ENCODE measurements at regions not wholly inside any gene's neighbourhood (a gene's known extent, or its start where the extent isn't known, plus 50 kb on each side); places are given as distances from the start of the nearest gene placed in this dataset.

DNA sequence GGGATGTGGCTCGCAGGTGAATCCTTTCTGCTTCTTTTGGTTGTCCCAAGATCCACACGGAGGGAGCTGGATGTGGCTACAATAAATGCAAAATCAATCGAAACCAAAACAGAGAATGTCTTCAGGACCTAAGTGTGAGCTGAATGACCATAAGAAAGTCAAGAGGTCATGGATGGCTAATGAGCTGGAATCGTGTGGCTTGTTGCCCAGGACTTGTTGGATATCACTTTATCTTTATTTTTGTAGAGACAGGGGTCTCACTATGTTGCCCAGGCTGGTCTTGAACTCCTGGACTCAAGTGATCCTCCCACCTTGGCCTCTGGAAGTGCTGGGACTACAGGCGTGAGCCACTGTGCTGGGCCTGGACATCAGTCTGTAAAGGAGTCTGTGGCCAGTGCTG, 326.8 kb upstream of the N4BP1 start:
- DNase-seq (ENCODE audit: low spot score): no peak

DNA sequence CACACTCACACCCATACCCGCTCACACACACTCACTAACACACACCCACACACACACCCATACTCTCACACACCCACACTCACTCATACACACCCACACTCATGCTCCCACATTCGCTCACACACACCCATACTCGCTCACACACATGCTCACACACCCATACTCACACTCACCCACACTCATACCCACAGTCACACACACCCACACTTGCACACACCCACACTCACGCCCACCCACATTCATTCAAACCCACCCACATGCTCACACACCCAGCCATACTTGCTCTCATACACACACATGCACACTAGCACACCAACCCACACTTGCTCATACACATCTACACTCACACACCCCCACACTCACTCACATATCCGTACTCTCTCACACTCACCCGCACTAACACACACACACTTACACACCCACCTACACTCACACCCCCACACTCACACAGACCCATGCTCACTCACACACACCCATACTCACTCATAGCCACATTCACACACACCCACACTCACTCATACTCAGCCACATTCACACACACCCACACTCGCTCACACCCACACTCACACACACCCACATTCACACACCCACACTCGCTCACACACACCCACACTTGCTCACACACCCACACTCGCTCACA, 322.4 kb upstream of the N4BP1 start:
- DNase-seq (ENCODE audit: low spot score): no peak

DNA sequence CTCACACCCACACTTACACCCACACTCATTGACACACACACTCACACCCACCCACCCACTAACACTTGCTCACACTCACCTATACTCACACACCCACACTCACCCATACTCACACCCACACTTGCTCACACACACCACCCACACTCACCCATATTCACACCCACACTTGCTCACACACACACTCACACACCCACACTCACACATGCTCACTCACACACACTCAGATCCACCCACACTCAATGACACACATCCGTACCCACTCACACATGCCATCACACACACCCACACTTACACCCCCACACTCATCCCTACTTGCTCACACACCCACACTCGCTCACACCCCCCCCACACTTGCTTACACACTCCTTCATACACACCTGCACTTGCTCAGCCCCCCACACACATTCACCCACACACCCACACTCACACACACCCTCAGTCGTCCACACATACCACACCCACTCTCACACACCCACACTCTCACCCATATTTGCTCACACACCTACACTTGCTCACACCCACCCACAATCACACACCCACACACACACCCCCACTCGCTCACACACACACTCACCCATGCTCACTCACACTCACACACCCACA, 321.1 kb upstream of the N4BP1 start:
- no peak for DNase-seq (ENCODE audit: low spot score)

DNA sequence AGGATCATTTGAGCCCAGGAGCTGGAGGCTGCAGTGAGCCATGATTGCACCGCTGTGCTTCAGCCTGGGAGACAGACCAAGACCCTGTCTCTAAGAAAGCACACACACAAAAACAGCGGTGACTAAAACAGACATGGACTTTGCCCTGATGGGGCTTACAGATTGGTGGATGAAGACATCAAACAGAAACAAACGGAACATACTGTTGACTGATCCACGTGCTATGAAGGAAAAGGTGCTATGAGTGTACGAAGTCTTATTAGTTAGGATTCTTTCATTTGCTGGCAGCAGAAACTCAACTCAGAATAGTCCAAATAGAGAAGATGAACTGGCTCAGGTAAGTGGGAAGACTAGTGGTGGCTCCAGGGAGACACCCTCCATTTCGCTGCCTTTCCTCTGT, 309.8 kb upstream of the N4BP1 start:
- no peak for DNase-seq (ENCODE audit: low spot score)

DNA sequence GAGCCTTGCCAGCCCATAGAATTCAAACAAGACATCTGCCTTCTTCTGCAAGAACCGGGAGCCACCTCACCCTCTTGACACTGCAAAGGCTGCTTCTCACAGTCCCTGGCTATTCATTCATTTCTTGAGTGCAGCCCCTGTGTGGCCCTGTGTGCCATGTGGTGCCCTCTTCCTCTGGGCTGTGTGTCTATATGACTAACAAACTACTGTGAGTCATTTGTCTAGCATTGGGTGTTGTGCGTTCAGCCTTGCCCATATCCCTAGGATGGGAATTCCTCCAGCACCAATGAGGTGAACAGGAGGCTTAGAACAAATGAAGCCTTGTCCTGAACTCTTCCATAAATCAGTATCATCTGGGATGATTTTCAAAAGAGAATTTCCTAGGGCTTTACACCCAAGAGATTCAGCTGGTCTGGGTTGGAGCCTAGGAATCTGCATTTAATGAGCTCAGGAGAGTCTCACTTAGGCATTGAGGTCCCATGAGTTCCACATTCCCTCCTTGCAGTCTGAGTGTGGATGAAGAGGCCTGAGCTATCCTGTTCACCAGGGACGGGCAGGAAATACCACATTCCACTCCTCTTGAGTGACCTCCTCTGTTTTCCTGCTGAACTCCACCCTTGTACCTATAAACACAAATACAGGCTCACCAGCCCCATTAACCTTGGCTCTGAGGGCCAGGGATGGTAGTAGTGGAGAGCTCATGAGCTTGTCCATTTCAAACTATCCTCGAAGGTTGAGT, 308.7 kb upstream of the N4BP1 start:
- peak; percentile 16 for DNase-seq (ENCODE audit: low spot score)

DNA sequence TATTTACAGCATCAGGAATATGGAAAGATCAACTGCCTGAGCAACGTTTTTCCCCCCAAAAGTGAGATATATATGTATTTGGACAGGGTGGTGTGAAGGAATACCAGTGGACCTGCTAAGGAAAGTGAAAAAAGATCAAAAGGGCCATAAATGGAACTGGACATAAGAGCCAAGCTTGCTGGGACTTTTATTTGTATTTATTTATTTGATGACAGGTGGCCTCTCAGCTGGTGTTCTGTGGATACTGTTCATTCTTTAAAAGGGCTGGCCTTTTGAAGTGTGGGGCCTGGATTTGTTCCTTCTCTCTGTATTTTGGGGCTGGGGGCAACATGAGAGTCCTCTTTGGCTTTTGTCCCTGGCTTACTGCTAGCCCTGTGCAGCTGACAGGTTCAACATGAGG, 306.6 kb upstream of the N4BP1 start:
- no peak for DNase-seq (ENCODE audit: low spot score)

DNA sequence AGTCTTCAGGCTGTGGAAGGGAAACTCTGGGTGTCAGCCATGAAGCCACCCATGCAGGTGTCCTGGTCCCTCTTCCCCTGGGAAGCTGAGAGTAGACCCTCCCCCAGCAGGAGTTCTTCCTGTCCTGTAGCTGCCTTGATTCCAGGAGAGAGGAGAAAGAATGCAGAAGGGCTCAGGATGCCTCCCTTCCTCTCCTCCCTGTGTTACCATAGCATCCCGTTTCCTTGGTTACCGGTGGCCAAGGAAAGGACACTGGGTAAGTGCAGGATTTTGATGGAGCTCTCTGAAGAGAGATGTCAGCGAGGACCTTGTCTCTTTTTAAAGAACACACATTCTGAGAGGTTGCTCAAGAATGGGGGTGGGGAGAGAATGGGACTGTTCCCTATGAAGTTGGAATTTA, 304.1 kb upstream of the N4BP1 start:
- DNase-seq (ENCODE audit: low spot score): no peak

DNA sequence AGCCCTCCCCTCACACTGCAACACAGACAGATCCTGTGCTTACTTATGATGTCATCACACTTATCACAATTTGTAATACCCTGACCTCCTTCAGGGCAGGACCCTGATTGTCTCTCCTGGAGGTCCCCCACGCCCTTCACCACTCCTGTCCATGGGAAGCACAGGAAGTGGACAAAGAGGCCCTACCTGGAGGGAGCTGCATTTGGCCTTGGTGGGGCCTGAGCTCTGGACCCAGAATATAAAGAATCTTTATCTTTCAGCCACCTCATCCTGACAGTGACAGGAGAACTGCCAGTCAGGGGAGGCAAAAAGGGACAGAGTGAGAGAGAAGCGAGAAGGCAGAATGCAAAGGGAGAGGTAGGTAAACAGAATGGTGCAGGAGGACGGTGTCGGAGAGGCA, 303.4 kb upstream of the N4BP1 start:
- no peak for DNase-seq (ENCODE audit: low spot score)

DNA sequence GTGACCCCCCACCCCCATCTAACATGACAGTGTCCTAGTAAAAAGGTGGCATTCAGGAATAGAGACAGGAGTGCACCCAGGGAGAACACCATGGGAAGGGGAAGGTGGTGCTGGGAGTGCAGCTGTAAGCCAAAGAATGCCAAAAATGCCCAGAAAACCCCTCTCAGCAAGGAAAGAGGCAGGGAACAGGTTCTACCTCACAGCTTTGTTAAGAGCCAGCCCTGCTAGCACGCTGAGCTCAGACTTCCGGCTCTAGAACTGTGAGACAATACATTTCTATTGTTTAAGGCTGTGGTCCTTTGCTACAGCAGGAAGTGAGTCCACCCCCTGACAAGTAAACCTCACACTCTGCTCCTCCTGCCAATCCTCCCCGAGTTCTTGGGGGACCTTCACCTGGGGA, 302.4 kb upstream of the N4BP1 start:
- DNase-seq (ENCODE audit: low spot score): no peak

DNA sequence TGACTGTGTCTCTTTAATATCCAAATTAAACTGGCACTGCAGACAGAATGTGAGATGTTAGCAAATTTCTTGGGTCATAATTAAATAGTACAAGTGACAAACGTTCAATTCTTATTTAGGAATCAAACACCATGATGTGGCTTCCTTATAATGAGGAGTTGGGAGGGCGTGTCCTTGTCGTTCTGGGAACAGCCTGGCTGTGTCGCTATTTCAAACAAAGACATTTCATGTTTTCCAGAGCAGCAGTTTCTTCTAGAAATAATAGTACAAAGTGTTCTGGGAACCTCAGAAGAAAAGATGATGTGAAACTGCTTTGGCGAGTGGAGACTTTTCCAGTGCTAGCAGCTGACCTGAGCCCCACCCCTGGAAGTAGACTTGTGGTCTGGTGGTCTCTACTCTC, 301.7 kb upstream of the N4BP1 start:
- no peak for DNase-seq (ENCODE audit: low spot score)

DNA sequence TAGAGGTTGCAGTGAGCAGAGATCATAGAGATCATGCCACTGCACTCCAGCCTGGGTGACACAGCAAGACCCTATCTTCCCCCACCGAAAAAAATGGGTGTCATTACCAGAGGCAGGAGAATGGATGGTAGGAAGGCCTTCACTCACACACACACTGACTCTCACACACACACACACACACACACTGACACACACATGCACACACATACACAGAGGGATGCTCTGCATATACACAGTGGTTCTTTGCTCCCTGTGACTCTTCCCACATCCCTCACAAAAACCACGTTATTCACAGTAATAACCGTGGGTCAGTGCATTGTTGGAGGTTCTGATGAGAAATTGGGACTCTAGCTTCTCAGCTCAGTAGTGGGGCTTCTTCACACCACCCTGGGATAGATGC, 300.2 kb upstream of the N4BP1 start:
- no peak for DNase-seq (ENCODE audit: low spot score)

DNA sequence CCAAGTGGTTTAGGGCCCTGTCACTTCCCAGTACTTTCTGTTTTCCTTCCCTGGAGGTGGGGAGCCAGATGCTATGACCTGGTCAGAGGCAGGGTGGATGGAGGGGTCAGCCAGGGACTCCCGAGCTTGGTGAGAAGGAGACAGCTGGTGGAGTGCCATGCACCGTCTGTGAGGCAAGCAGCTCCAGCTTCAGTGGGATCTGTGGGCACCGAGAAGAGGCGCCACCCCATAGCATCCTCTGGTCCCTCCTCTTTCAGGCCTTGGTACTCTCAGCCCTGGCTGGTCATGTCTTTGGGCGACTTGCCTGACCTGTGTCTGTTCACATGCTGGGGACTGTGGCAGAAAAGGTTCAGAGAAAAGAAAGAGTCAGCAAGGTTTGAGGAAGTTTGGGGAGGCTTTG, 299.3 kb upstream of the N4BP1 start:
- no peak for DNase-seq (ENCODE audit: low spot score)

DNA sequence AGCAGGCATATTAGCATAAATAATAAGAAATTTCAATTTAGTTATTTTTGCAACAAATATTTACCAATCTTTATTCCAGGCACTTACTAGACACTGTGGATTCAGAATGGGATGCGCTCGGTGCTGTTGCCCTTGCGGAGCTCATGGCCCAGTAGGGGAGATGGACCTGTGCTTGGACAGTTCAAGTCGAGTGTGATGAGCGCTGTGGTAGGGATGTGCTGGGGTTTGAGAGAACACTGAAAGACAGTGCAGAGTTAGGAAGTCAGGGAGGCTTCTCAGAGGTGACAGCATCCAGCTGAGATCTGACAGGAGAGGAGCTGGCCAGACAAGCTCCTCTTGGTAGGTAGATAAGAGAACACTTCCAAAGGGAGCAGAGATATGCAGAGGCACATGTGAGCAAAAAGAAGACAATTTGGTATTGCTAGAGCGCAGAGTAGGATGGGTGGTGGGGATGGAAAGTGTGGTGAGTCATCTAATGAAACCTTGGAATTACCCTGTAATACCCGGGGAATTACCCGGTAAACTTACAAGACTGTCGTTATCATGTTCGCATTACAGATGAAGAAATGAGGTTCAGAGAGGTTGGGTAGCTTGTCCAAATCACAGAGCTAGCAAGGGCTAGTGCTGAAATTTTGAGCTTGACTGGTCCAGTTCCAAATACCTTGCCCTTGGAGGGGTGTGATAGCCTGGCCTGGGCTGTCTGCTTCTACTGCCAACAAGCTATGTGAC, 298.1 kb upstream of the N4BP1 start:
- DNase-seq (ENCODE audit: low spot score): no peak

DNA sequence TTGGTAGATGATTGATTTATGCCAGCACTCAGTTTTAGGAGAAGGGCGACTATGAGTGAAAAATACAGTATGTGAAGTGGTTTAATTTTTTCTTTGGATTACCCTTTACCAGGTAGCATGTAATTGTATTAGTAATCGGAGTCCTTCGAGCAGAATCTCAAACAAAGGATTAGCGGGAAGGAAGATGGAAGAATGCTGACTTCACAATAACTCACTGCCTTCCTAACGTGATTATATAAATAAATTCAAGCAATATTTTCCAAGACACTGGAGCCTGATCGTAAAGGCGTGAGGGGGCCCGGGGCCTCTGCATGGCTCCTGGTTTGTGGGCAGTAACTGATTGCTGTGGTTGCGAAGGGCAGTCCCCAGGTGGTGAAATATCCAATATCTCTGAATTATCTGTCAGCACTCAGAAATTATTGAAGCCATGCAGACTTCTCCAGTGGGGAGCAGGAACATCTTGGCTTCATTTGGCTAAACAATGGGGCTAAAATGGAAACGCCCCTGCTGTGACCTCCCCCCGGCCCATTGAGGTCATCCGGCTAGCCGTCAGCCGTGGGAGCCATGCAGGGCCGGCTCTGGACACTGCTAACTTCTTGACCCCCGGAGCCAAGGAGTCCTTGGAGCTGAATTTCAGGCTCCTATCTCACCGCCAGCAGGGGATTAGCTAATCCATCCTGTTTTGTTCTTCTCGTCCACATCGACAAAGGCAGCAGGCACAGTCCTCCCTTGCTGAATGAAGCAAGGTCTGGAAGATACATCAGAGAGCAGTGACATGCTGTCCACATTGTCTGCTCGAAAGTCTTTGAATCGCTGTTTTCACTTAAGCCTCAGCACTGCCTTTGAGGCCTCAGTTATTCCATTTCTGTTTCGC, 295.9 kb upstream of the N4BP1 start:
- DNase-seq (ENCODE audit: low spot score): no peak

DNA sequence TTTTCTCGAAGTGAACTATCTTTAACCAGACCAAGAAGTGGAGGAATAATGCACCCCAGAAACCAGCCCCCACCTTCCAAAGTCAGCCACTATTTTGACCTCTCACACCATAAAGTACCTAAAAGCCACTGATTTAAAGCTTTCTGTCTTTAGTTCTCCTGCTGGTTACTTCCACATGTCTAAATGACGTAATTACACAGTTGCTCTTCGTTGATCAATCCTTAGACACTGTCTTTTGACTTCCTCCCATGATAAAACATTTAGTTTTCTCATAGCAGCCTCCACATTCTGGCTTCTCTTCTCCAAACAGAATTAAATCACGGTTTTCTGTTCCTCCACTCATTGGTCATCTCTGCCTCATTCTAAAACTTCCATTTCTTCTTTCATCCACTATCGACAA, 294.4 kb upstream of the N4BP1 start:
- no peak for DNase-seq (ENCODE audit: low spot score)

DNA sequence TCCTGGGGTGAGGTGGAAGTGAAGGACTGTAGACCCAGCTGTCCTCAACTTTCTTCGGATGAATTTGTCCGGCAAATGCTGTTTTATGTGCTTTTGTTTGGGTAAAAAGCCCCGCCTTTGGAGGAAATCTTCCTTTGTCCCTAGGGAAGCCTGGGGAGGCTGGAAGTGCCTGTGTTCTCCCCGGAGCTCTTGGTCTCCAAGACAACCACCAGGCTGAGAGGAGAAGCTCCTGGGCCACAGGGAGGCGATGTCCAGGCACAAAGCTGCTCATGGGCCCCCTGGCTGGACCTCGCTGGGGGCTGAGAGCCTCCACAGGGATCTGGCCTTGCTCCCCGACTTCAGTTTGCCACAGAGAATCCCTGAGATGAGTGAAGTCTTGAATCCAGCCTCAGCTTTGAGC, 293.1 kb upstream of the N4BP1 start:
- DNase-seq (ENCODE audit: low spot score): no peak

DNA sequence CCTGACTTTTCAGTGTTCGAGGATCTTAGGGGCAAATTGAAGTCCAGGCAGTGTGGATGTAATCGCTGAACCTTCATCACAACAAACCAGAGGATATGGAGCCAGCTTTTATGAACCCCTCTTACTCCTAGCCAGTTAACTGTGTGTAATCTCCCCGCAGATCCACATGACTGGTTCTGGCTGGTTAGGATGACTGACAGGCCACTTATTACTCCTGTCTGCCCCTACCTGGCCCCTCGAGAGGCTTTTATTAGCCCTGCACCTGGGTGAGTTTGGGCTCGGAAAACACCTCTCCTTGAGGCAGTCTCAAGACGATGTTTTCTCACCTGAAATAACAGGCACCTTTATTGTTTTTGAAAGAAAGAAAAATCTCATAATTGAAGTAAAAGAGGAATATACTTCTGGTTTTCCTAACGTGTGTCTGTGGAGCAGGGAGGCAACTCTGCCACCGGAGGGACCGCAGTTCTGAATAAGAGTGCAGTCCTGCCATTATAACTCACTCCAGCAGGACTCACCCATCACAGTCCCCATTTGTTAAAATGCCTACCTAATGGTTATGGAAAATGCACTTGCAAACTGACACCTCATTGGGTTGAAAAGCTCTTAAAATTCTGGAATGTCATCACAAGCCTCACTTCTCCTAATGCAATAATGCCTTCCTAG, 291.9 kb upstream of the N4BP1 start:
- DNase-seq (ENCODE audit: low spot score): no peak

DNA sequence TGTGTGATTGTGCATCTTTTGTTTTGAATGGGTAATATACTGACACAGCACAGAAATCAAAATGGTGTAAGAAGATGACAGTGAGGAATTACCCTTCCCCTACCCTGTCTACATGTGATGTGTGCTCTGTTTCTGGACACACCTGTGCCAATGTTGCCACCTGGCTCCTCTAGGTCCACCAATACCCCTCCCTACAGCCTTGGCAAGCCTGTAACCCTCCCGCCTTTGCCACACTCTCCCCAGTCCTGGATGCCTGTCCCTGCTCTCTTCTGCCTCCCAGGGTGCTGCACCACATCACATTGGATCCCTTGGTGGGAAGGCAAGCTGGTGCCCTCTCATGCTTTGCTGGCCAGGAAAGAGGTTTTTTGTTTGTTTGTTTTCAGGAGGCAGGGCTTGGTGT, 289.5 kb upstream of the N4BP1 start:
- DNase-seq (ENCODE audit: low spot score): no peak

DNA sequence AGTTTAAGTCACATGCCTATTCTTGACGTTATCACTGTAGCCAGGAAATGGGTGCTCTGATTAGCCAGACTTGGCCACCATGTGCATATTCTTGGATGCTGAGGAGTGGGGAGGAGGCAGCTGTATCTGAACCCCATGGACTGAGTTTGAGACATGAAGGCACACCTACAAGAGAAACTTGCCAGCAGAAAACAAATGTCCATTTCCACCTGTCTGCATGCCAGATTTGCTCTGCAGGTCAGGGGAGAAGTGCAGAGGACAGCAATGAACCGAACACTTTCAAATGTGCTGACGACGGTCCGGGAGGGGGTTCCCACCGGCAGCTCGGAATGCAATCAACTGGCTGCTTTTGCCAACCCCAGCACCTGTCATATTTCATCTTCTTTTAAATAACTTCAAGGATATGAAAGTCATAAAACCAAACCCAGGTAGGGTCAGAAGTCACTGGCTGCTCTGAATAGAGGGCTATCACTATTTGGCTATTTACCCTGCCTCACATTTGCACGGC, 287.8 kb upstream of the N4BP1 start:
- no peak for DNase-seq (ENCODE audit: low spot score)

DNA sequence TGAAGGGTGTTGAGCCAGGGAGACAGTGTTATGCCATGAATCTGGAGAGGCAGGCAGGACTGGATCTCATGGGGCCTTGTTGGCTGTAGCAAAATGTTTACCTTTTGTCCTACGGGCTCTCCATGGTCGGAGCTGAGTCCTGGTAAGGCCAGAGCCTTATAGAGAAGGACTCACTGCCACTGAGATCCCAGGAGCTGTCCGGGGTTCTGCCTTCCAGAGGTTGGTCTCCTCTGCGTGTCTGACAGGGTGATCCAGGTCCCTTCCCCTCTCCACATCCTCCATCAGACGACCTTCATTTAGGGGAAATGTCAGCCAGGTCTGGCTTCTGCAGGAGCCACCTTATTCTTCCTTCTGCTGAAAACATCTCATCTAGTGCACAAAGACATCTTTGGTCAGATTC, 285.2 kb upstream of the N4BP1 start:
- DNase-seq (ENCODE audit: low spot score): no peak

DNA sequence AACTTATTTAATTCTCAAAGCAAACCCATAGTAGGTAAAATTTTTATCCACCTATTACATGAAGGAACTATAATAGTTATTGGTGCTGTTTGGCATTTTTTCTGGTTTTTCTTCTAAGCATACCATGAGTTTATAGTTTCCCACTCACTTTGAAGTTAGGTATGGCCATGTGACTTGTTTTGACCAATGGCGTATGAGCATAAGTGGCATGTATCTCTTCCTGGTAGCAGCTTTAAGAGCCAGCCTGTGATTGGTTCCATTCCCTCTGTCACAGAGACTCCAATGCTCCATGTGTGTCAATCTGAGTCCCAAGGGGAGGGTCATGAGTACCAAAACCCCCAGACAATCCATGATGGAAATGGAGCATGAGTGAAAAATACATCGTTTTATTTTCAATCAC, 282.9 kb upstream of the N4BP1 start:
- no peak for DNase-seq (ENCODE audit: low spot score)
